GOT3 (cell line): ENCODE measurements at regions not wholly inside any gene's neighbourhood (a gene's known extent, or its start where the extent isn't known, plus 50 kb on each side); places are given as distances from the start of the nearest gene placed in this dataset.
"Not testable (repeated sequence)": the region's sequence is repeated elsewhere in the genome, so short reads cannot be mapped to it uniquely, and the experiment has no call there.

ENCODE experiments used
- DNase-seq: peaks from one replicate; lab custom pipeline; 2025; ENCODE audit warnings: mixed read lengths; lab: John Stamatoyannopoulos, UW

GRCh38 chr5:158264264-158264663, 405.3 kb upstream of the CLINT1 start:
- DNase-seq, result no peak

- no peak for DNase-seq
These were observed 402.9 kb upstream of the CLINT1 start for GRCh38 chr5:158261674-158262367.

GRCh38 chr5:158256096-158256495, 397.2 kb upstream of the CLINT1 start:
- no peak for DNase-seq

GRCh38 chr5:158255609-158256008, 396.7 kb upstream of the CLINT1 start:
- no peak for DNase-seq

GRCh38 chr5:158246661-158247060, 387.7 kb upstream of the CLINT1 start:
- no peak for DNase-seq

- DNase-seq, result no peak
These were observed 386.6 kb upstream of the CLINT1 start for GRCh38 chr5:158245513-158245912.

- no peak for DNase-seq
These were observed 385.9 kb upstream of the CLINT1 start for GRCh38 chr5:158244882-158245281.

GRCh38 chr5:158236511-158237335, 377.8 kb upstream of the CLINT1 start:
- no peak for DNase-seq

GRCh38 chr5:158235159-158235547, 376.2 kb upstream of the CLINT1 start:
- DNase-seq, result no peak

GRCh38 chr5:158234323-158235158, 375.6 kb upstream of the CLINT1 start:
- peak; percentile 22 for DNase-seq

- no peak for DNase-seq
These were observed 374.9 kb upstream of the CLINT1 start for GRCh38 chr5:158233735-158234322.

GRCh38 chr5:158227314-158227713, 368.4 kb upstream of the CLINT1 start:
- DNase-seq, result not testable (repeated sequence)

GRCh38 chr5:158226496-158226895, 367.6 kb upstream of the CLINT1 start:
- DNase-seq, result no peak

GRCh38 chr5:158224253-158224652, 365.3 kb upstream of the CLINT1 start:
- DNase-seq, result no peak

- no peak for DNase-seq
These were observed 364.2 kb upstream of the CLINT1 start for GRCh38 chr5:158223054-158223600.

- no peak for DNase-seq
These were observed 354.0 kb upstream of the CLINT1 start for GRCh38 chr5:158212917-158213316.

- no peak for DNase-seq
These were observed 353.3 kb upstream of the CLINT1 start for GRCh38 chr5:158212237-158212636.

GRCh38 chr5:158209219-158209908, 350.4 kb upstream of the CLINT1 start:
- no peak for DNase-seq

- DNase-seq, result no peak
These were observed 348.8 kb upstream of the CLINT1 start for GRCh38 chr5:158207733-158208132.

- DNase-seq, result no peak
These were observed 347.0 kb upstream of the CLINT1 start for GRCh38 chr5:158205992-158206391.

- no peak for DNase-seq
These were observed 344.3 kb upstream of the CLINT1 start for GRCh38 chr5:158203261-158203660.
